GM21717 (cell line): ENCODE measurements at regions not wholly inside any gene's neighbourhood (a gene's known extent, or its start where the extent isn't known, plus 50 kb on each side); places are given as distances from the start of the nearest gene placed in this dataset.

ENCODE experiments used
- ATAC-seq: cut with Tn5 transposase; IDR thresholded peaks from one replicate; pipeline ENCODE4 v1.9.1; 2021; ENCODE audit warnings: mild to moderate bottlenecking, moderate library complexity; ENCODE audit not compliant: unreplicated experiment

DNA sequence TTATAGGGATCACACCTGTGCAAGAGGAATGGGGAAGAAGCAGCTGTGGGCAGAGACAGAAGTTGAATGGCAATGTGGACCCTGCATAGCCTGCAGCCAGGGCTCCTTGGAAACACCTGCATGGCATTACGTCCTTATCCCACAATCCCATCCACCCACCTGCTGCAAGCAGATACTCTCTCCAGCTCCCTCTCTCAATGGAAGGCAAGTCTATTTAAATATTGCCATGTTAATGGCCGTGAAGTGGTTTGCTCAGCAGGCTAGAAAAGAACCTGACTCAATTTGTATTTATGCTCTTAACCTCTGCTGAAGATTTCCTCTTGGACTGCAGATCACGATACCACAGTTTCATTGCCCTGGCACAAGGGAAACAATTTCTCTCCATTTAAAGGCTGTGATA, 417.0 kb downstream of the TYW1 start:
- ATAC-seq: no peak

DNA sequence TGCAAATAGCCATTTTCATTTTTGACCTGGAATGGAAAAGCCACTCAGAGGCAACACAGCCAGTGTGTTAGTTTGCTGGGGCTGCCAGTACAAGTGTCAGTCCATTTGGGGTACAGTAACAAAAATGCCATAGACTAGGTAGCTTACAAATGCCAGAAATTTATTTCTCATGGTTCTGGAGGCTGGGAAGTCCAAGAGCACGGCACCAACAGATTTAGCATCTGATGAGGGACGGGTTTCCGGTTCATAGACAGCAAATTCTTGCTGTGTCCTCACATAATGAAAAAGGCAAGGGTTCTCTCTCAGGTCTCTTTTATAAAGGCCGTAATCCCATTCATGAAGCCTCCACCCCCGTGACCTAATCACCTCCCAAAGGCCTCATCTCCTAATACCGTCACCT, 418.2 kb downstream of the TYW1 start:
- ATAC-seq: no peak

DNA sequence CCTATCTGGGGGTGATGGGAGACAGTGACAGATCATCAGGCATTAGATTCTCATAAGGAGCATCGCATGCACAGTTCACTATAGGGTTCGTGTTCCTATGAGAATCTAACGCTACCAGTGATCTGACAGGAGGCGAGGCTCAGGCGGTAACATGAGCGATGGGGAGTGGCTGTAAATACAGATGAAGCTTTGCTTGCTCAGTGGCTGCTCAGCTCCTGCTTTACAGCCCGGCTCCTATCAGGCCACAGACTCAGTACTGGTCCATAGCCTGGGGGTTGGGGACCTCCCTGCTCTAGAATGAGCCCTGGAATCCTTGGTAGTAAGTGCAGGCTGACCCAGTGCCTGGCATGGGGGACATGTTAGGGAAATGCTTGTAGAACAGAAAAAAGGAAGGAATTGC, 426.0 kb downstream of the TYW1 start:
- no peak for ATAC-seq

DNA sequence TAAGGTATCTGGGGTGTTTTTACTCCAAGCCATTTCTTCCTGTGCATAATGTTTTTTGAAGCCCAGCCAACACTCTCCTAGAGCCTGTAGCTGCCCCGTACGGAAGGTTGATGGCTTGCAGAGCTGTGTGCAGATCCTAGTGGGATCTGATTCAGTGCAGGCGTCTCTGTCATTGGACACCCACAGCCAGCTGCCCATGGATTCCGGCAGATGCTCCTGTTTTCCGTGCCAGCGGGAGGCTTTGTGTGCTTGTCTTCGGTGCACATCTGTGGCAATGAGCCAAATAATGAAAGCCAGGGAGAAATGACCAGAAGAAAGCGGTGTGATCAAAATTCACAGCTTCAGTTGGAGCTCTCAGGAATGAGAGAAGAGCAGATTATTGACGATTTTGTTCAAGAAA, 426.4 kb downstream of the TYW1 start:
- ATAC-seq: no peak

DNA sequence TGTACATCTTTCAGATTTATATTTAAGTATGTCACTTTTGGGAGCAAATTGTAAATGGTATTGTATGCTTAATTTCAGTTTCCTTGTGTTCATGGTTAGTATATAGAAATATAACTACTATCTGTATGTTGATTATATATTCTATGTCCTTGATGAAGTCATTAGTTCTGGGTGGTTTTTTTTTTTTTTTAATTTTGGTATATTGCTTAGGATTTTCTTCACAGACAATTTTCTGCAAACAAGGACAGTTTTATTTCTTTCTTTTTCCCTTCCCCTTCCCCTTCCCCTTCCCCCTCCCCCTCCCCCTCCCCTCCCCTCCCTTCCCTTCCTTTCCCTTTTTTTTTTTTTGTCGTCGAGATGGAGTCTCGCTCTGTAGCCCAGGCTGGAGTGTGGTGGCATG, 430.0 kb downstream of the TYW1 start:
- ATAC-seq: no peak

DNA sequence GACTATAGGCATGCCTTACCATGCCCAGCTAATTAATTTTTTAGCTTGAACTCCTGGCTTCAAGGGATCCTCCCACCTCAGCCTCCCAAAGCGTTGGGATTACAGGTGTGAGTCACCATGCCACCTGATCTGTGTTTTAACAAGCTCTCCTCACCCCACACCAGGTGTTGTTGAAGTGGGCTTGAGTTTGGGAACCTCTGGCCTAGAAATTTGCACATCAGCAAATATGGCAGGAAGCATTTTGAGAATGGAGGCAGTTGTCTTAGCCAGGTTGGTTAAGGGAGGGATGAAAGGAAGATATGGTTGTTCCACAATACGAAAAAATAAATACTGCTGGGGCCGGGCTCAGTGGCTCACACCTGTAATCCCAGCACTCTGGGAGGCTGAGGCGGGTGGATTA, 433.1 kb downstream of the TYW1 start:
- ATAC-seq: no peak

DNA sequence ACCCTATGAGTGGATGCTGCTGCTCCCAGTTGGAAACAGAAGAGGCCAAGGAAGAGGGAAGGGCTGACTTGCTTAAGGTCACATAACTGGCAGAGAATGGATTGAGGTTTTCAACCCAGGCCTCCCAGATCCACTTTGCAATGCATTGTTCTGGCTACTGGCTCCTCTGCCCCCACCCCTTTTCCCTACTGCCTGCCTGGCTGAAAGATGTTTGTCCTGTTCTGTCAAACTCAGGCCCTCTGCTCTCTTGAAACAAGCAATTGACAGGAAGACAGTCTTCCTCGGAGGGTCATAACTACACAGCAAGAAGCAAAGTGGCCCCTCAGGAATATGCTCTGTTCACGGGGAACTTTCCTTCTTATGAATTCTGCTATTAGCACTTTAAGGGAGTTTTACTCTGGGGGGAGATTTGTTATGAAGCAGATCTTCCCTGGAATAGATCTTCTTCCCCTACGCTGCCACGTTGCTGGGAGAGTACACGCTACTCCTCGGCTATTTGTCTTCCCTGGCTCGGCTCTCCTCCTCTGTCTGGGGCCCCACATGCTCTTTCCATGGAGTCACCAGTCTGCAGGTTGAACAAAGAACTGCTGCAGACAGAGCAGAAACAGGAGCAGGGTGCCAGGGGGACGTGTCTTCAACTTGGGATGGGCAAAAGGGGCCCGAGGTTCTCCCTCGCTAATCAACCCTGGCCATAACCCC, 436.1 kb downstream of the TYW1 start:
- no peak for ATAC-seq

DNA sequence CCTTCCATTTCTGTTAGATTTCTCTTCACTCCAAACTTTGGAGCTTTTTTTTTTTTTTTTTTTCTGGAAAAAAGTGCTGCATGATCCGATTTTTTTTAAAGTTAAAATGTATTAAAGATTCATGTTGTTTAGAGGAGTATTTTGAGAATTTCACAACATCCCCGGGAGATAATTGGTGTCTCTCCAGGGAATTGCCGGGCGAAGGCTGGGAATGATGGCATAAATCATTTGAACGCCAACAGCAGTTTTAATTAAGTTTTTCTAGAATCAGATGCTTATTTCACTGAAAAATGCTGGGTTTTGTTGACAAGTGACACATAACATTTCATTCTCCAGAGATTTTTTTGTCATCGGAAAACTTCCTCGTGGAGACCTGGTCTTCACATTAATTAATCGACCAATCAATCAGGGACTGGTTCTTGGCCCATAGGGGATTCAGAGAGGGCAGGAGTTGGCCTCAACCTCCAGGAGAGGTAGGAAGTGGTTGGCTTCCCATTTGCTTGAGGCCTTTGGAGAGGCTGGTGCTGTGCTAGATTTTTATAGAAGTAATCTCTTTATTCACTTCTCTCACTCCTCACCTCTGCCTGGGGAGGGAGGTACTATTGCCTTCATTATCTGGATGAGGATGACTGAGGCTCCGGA, 439.4 kb downstream of the TYW1 start:
- ATAC-seq: no peak

DNA sequence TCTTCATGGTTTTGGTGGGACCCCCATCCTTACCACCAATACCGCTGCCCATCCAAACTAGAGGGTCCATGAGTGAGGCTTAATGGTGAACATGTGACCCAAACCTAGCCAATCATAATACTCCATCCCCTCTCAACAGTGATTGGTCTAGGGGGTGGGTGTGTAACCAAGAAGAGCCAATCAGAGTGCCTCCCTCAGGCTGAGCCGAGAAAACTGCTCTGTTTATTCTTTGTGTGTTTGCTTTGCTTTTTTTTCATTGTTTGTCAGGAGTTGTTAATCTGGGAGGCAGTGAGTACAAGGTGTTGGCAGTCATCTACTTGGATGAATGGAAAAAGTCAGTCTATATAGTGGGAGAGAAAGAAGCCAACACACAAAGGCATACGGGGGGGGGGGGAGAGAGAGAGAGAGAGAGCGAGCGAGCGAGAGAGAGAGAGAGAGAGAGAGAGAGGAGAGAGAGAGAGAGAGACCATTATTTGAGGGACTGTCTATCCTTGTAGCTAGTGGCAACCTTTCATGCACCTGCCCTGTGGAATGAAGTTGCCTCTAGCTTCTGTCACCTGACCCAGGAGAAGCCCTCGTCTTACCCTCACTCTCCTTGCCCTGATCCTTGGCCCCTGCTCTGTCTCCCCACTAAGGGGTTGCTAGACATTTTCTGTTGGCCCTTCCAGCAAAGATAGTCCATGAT, 441.7 kb downstream of the TYW1 start:
- ATAC-seq: no peak

DNA sequence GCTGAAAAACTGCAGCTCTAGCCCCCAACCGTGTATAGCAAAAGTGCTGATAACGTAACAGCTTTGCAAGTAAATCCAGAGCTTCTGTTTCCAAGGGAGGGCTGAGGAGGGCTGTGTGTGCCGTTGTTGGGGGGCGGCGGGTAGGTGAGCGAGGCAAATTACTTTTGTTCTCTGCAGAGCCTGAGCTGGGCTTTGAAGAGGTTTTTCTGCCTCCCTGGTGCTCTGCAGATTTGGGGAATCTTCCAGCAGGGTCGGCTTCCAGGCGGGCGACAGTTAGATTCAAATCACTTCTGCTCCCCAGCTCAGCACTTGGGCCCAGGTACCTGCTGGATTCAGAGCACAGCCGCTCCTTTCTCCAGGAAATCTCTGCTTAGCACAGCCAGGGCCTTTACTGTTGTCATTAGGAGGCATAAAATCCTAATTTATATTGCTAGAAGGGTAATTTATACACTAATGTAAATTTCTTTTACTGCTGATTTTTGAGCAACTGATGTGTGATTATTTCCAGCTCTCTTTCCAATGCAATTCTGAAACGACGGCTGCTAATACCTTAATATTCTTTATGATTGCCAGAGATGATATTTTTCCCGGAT, 442.4 kb downstream of the TYW1 start:
- ATAC-seq: no peak

DNA sequence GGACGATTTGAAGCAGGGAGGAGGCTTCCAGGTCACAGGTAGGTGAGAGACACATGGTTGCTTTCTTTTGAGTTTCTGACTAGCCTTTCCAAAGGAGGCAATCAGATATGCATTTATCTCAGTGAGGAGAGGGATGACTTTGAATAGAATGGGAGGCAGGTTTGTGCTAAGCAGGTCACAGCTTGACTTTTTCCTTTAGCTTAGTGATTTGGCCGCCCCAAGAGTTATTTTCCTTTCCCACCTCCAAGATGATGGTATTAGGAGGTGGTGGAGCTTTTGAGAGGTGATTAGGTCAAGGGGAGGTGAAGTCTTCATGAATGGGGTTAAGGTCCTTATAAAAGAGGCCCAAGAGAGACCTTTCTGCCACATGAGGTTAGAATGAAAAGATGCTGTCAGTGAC, 443.7 kb downstream of the TYW1 start:
- ATAC-seq: no peak

DNA sequence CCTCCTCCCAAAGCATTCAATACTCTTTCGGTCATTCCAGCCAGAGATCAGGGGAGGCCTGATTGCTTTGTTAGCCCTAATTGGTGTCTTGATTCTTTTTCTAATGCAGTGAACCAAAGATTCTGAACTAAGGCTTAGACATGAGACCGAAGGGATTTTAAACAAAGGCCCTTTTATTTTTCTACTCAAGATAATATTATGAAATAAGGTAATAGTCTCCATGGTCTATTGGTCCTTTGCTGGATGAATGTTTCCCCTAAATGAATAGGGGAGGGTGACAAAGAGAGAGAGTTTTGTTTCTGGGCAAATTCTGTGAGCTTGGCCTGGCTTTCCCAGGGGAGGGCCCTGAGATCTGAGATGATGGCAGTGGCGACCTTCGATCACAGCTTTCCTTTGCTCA, 449.1 kb downstream of the TYW1 start:
- ATAC-seq: no peak

DNA sequence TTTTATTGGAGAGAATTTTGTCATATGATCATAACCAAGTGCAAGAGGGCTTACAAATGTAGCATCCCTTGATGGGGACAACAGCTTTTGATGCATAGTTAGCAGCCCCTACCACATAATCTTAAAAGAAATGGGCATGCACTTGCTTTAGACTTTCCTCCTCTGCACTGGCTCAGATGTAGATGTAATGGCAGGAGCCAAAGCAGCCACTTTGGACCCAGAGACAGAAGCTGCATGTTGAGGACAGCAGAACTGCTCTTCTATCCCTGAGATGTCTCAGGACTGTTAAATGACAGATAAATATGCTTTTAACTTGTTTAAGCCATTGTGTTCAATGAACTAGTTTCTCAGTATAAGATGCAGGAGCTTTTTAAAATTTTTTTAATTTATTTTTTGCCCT, 450.7 kb downstream of the TYW1 start:
- ATAC-seq: no peak

DNA sequence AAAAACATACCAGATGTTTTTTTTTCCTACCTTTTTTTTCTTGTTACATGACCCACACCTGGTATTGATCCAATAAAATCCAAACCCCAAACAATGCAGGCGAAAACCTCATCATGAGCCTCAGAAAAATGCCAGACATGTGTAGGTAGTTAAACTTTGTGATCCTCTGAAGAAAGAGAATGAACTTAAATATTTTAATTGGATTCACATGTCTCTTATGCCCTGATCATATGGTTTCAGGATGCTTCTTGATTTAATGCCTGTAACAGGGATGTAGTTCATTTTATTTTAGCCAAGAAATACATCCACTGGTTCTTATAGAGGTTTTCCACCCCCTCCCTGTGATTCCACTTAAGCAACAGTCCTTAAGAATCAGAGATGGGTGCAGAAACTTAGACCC, 451.6 kb downstream of the TYW1 start:
- ATAC-seq: no peak

DNA sequence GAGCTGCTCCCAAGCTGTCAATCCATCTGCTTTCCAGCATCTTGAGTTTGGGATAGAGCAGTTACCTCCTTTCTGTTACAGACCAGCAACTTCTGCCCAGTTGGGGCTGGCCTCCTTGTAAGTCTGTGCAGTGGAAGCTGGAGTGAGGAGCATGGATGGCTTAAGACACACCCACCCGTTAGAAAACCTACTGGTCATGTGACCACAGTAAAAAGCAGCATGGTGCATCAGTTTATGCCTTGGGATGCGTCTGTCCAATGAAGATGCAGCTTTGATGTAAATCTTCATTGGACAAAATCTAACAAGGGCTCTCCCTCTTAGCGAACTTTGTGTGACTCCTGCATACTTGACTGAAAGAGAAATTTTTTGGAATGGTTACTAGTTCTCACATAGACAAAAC, 453.5 kb downstream of the TYW1 start:
- no peak for ATAC-seq

DNA sequence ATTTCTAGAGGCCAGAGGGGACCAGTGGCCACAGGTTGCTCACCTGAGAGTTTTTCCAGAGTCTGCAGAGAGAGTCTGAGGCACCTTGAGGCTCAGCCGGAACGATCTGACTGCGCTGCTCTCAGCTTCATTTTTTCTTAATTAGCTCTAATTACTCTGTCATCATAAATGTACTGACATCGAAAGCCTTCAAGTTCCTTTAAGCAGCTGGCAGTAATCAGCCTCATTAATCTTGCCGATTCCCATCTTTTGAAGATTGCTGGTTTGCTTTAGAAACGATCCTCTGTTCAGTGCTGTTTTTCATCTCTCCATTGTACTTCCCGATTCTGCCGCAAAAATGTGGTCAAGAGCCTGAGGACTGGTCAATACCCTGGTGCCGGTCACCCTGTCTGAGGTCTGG, 454.7 kb downstream of the TYW1 start:
- ATAC-seq: no peak

DNA sequence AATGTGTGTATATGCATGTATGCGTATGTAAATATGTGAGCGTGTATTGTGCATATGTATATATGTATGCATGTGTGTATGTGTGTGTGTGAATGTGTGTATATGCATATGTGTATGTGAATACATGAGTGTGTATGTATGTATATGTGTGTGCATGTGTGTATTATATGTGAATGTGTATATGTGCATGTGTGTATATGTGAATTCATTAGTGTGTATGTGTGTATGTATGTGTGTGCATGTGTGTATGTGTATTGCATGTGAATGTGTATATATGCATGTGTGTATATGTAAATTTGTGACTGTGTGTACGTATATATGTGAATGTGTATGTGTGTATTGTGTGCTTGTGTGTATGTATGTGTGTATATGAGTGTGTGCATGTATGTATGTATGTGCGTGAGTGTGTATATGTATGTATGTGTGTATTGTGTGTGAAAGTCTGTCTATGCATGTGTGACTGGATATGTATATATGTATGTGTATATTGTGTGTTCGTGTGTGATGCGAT, 455.9 kb downstream of the TYW1 start:
- no peak for ATAC-seq

DNA sequence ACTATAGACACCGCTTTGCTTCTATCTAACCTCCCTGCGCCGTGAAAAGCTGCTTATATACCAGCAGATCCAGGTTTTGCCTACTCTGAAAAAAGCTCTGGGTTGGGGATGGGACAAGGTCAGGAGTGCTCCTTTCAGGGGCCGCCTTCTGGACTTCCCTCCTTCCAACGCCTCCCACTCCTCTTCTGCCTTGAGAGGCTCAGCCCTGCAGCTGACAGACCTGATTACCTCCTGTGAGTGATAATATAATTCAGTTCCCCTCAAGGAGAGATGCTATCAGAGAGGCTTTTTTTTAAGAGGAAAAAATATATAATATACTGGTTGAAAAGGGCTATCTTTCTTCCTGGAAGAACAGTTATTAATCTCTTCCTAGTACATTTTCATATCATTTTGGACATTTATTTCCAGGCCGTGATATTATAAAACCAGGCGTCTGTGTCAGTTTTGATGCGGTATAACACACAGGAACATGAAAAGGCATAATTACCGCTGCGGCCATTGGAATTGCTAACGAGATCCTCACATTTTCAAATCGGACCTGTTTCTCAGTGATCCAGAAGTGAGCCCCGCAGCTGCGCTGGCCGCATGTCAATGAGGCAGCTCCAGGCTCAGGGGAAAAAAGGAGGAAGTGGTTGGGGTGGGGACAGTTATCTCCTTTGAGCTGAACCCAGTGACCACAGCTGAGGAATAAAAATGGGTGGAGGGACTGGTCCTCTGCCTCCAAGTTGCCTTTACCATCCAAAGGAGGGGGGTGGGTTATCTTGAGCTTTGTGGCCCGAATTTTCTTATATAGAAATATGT, 457.1 kb downstream of the TYW1 start:
- no peak for ATAC-seq

DNA sequence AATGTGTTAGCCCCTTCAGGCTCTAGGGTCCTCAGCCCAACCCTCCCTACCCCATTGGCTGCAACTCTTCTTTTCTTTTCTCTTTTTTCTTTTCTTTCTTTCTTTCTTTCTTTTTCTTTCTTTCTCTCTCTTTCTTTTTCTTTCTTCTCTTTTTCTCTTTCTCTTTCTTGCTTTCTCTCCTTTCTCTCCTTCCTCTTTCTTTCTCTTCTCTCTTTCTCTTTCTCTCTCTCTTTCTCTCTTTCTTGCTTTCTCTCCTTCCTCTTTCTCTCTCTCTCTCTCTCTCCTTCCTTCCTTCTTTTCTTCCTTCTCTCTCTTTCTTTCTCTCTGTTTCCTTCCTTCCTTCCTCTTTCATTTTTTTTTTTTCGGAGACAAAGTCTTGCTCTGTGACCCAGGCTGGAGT, 458.9 kb downstream of the TYW1 start:
- no peak for ATAC-seq

DNA sequence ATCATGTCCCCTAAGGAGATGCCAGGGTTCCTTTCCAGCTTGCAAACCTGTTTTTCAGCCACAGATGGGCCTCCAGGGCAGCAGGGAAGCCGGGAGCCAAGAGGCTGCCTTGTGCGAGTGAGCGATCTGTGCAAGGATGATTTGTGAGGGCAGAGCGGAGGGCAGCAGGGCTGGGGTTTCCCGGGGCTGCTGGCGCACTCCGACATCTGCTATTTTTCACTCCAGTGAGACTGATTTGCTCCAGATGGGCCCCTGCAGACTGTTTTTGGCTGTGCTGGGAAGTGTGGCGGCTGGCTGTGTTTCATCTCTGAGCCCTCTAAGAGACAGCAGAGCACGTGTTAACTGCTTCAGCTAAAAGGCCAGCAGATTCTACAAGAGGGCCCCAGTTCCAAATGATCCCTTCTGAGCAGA, 466.2 kb downstream of the TYW1 start:
- no peak for ATAC-seq

DNA sequence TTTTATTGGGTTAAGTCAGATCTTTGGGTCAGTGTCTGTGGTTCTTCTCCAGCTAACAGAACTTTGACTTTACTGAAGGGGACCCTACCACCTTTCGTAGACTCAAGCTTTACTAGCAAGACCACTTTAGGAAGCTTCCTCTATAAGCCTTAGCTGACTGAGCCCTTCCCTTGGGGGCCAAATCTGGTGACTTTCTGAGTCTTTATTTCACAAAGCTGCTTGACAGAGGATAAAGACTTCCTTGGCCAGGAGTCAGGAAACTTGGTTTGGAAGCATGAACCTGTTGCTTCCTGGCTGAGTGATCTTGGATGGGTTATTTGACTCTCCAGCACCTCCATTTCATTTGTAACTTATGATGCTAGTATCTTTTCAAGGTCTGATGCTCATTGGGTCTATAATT, 466.7 kb downstream of the TYW1 start:
- no peak for ATAC-seq
